GM12892 (cell line): ENCODE measurements at regions not wholly inside any gene's neighbourhood (a gene's known extent, or its start where the extent isn't known, plus 50 kb on each side); places are given as distances from the start of the nearest gene placed in this dataset.

ENCODE experiments used
- DNase-seq: peaks from one replicate; pipeline ENCODE4 v3.0.0; 2011; ENCODE audit not compliant: insufficient read length
- FAIRE-seq: peaks from 2 replicates; lab custom pipeline; 2011; peaks lifted over from hg19 to GRCh38; lab: Jason Lieb, UNC
- POLR2A ChIP-seq: IDR thresholded peaks from 2 replicates; pipeline ENCODE4 v1.6.1; 2011; ENCODE audit warnings: low read depth, low read length, control low read depth
- POLR2AphosphoS5 ChIP-seq: IDR thresholded peaks from 2 replicates; pipeline ENCODE4 v1.6.1; 2011; ENCODE audit warnings: low read depth, low read length, control low read depth
- TAF1 ChIP-seq: IDR thresholded peaks from 2 replicates; pipeline ENCODE4 v1.6.1; 2011; ENCODE audit warnings: low read depth, mild to moderate bottlenecking, control low read depth, low read length, borderline replicate concordance

- no peak for FAIRE-seq
These were observed 56.6 kb upstream of the PPP2R5A start for GRCh38 chr1:212228591-212229119.

DNA sequence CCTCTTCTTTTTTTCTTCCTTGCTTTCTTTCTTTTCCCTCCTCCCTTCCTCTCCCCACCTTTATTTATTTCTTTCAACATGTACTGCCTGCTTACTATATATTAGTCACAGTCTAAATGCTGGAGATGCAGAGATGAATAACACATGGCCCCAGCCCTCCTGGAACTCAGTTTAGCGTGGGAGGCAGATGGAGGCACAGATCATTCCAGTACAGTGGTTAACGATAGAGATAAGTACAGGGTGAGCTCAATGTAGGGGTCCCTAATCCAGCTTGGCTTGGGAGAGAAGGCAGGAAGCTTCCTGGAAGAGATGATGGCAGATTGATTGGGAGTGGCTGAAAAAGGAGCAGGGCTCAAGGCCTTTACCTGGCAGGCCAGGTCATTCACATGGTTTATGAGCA lies 55.6 kb upstream of the PPP2R5A start:
- DNase-seq = no peak
- no peak for FAIRE-seq
- TF ChIP-seq TAF1 = no peak

More at GRCh38 chr1:212228591-212229119, 56.6 kb upstream of the PPP2R5A start:
- no peak for DNase-seq
- TF ChIP-seq POLR2A (no peak), POLR2AphosphoS5 (no peak), TAF1 (no peak)

GRCh38 chr1:212230329-212230728 lies 54.9 kb upstream of the PPP2R5A start:
- no peak for DNase-seq
- no peak for TF ChIP-seq POLR2AphosphoS5
- TF ChIP-seq TAF1 = no peak
- TF ChIP-seq POLR2A = no peak
- FAIRE-seq = no peak

DNA sequence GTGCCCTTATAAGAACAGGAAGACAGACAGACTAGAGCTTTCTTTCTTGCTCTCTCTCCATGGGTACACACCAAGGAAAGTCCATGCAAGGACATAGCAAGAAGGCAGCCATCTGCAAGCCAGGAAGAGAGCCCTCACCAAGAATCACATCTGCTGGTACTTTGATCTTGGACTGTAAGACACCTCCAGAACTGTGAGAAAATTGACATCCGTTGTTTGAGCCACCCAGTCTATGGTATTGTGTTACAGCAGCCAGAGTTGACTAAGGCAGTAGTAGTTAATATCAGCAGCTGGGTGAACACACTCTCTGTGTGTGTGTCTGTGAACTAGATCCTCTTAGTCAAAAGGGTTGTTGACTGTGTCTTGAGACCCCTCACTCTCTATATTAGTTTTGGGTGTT lies 53.8 kb upstream of the PPP2R5A start:
- TF ChIP-seq POLR2AphosphoS5 = no peak
- no peak for TF ChIP-seq TAF1
- TF ChIP-seq POLR2A = no peak
- FAIRE-seq = no peak
- DNase-seq = no peak

- no peak for DNase-seq
- no peak for TF ChIP-seq POLR2A
- TF ChIP-seq POLR2AphosphoS5 = no peak
- TF ChIP-seq TAF1 = no peak
- FAIRE-seq = no peak
These were observed 53.1 kb upstream of the PPP2R5A start for GRCh38 chr1:212232090-212232489.

- TF ChIP-seq POLR2A (no peak), TAF1 (no peak), POLR2AphosphoS5 (no peak)
- FAIRE-seq (no peak), DNase-seq (no peak)
These were observed 51.9 kb upstream of the PPP2R5A start for GRCh38 chr1:212233321-212233720.

- no peak for TF ChIP-seq POLR2A
- no peak for TF ChIP-seq TAF1
- no peak for TF ChIP-seq POLR2AphosphoS5
- no peak for DNase-seq
- FAIRE-seq = no peak
These were observed 50.5 kb upstream of the PPP2R5A start for GRCh38 chr1:212234431-212235395.
